HCT116 (cell line): ENCODE measurements at regions not wholly inside any gene's neighbourhood (a gene's known extent, or its start where the extent isn't known, plus 50 kb on each side); places are given as distances from the start of the nearest gene placed in this dataset.

Source experiments
- ATAC-seq: fragments of 200-7000 bp; cut with Tn5 transposase; 2 replicates; pipeline ENCODE4 v1.9.1; 2020; ENCODE audit warnings: mild to moderate bottlenecking, moderate library complexity
- BruUV-seq: library from RNA; stranded (reverse); fragments of 400-500 nt; replicated peaks from 2 replicates; lab custom pipeline; 2021; lab: Mats Ljungman, UMichigan
- CTCF ChIA-PET: fragments of 300-600 bp; sonication (Branson Sonifier 250); formaldehyde crosslinking; loops from one replicate; lab custom pipeline; 2021; ENCODE audit warnings: antibody characterized with exemption; lab: Charles Lee
- POLR2A ChIA-PET: fragments of 300-600, 350-600 bp; sonication (Branson Sonifier 250); formaldehyde crosslinking; loops from one replicate; lab custom pipeline; 2021; ENCODE audit warnings: antibody characterized with exemption; lab: Charles Lee
- RAD21 ChIA-PET, 2 experiments: fragments of 300-600 bp; sonication (Branson Sonifier 250); formaldehyde crosslinking; loops; one replicate each; lab custom pipeline; 2023; ENCODE audit warnings: low total read pairs in 2 of 2; ENCODE audit not compliant: uncharacterized antibody in 2 of 2, unreplicated experiment in 2 of 2, low non-redundant PET in 1 of 2; lab: Charles Lee
- DNase-seq: peaks from one replicate; pipeline ENCODE4 v3.0.0-alpha.2; 2010; ENCODE audit warnings: low read depth, low spot score
- H2AFZ ChIP-seq: fragments of 200-600 bp; shearing (Covaris generic), sonication (generic); 2 replicates; pipeline ENCODE4 v1.6.1; 2017; ENCODE audit warnings: low read depth, mixed run types, mixed read lengths, antibody characterized with exemption, low read length; ENCODE audit not compliant: poor library complexity, severe bottlenecking
- H3K27ac ChIP-seq: 2 replicates; pipeline ENCODE4 v1.5.1; 2012; ENCODE audit warnings: low read depth, low read length
- H3K27me3 ChIP-seq: fragments of 200-600 bp; sonication (generic); 2 replicates; pipeline ENCODE4 v1.6.1; 2016; ENCODE audit warnings: mixed run types, low read length, mixed read lengths; ENCODE audit not compliant: insufficient read depth
- H3K36me3 ChIP-seq, 2 experiments: fragments of 200-500 bp in 1 of 2; fragments of 200-600 bp in 1 of 2; sonication (Bioruptor generic) in 1 of 2; sonication (generic) in 1 of 2; 2 replicates each; pipeline versions ENCODE4 v1.5.1 to v1.6.1; 2014 to 2016; ENCODE audit warnings: low read length in 2 of 2, inconsistent platforms in 1 of 2, mixed read lengths in 1 of 2, mixed run types in 1 of 2; ENCODE audit not compliant: insufficient read depth in 2 of 2, control insufficient read depth in 1 of 2
- H3K4me1 ChIP-seq, 2 experiments: fragments of 200-600 bp in 1 of 2; sonication (generic) in 1 of 2; 2 replicates each; pipeline versions ENCODE4 v1.5.1 to v1.6.1; 2012 to 2017; ENCODE audit warnings: low read length in 2 of 2, inconsistent platforms in 1 of 2, mild to moderate bottlenecking in 1 of 2, mixed read lengths in 1 of 2, mixed run types in 1 of 2, moderate library complexity in 1 of 2; ENCODE audit not compliant: insufficient read depth in 2 of 2, control insufficient read depth in 1 of 2
- H3K4me2 ChIP-seq: fragments of 200-600 bp; sonication (generic); 2 replicates; pipeline ENCODE4 v1.6.1; 2017; ENCODE audit warnings: mixed run types, low read length, mixed read lengths
- H3K4me3 ChIP-seq, 2 experiments: fragments of 200-600 bp in 1 of 2; sonication (generic) in 1 of 2; replicated peaks in 1 of 2; 2 replicates each; pipeline ENCODE4 v1.5.1; 2011 to 2016; ENCODE audit warnings: low read length in 2 of 2, control low read depth in 1 of 2, low read depth in 1 of 2, mild to moderate bottlenecking in 1 of 2, mixed read lengths in 1 of 2, mixed run types in 1 of 2
- H3K79me2 ChIP-seq: fragments of 200-600 bp; sonication (generic); 2 replicates; pipeline ENCODE4 v1.6.1; 2017; ENCODE audit warnings: mild to moderate bottlenecking, mixed run types, low read length, moderate library complexity, mixed read lengths; ENCODE audit not compliant: insufficient read depth
- H3K9ac ChIP-seq: fragments of 200-600 bp; sonication (generic); 2 replicates; pipeline ENCODE4 v1.6.1; 2016; ENCODE audit warnings: low read length, mixed read lengths
- H3K9me2 ChIP-seq: fragments of 200-600 bp; sonication (generic), shearing (Covaris generic); 2 replicates; pipeline ENCODE4 v1.6.1; 2017; ENCODE audit warnings: mixed run types, mild to moderate bottlenecking, moderate library complexity; ENCODE audit not compliant: insufficient read depth
- H3K9me3 ChIP-seq, 2 experiments: fragments of 200-500 bp in 1 of 2; fragments of 200-600 bp in 1 of 2; sonication (Bioruptor generic) in 1 of 2; sonication (generic) in 1 of 2; 2 replicates each; pipeline ENCODE4 v1.6.1; 2014 to 2017; ENCODE audit warnings: low read length in 2 of 2, mixed read lengths in 2 of 2, inconsistent platforms in 1 of 2, low read depth in 1 of 2, mild to moderate bottlenecking in 1 of 2, mixed run types in 1 of 2, moderate library complexity in 1 of 2; ENCODE audit not compliant: control insufficient read depth in 1 of 2, insufficient read depth in 1 of 2
- H4K20me1 ChIP-seq: fragments of 200-600 bp; sonication (generic), shearing (Covaris generic); 2 replicates; pipeline ENCODE4 v1.6.1; 2017; ENCODE audit warnings: mixed run types, mild to moderate bottlenecking, moderate library complexity; ENCODE audit not compliant: insufficient read depth
- ATF3 ChIP-seq: IDR thresholded peaks from 2 replicates; pipeline ENCODE4 v1.6.1; 2012
- EGR1 ChIP-seq: IDR thresholded peaks from 2 replicates; pipeline ENCODE4 v1.6.1; 2012; ENCODE audit warnings: low read depth
- ELF1 ChIP-seq: IDR thresholded peaks from 2 replicates; pipeline ENCODE4 v1.6.1; 2012; ENCODE audit warnings: low read depth, borderline replicate concordance
- EZH2 ChIP-seq: fragments of 200-600 bp; sonication (generic); IDR thresholded peaks from 2 replicates; pipeline ENCODE4 v1.6.1; 2017; ENCODE audit warnings: antibody characterized with exemption, mixed run types
- JUND ChIP-seq: IDR thresholded peaks from 2 replicates; pipeline ENCODE4 v1.6.1; 2012
- MAX ChIP-seq: IDR thresholded peaks from 2 replicates; pipeline ENCODE4 v1.6.1; 2012
- POLR2A ChIP-seq: IDR thresholded peaks from 2 replicates; pipeline ENCODE4 v1.7.0; 2011; ENCODE audit warnings: borderline replicate concordance; ENCODE audit not compliant: insufficient read depth, insufficient read length; ENCODE audit errors: extremely low read depth
- RAD21 ChIP-seq: IDR thresholded peaks from 2 replicates; pipeline ENCODE4 v1.6.1; 2012; ENCODE audit warnings: low read depth, mild to moderate bottlenecking
- REST ChIP-seq: IDR thresholded peaks from 2 replicates; pipeline ENCODE4 v1.6.1; 2012; ENCODE audit warnings: low read depth
- SRF ChIP-seq: IDR thresholded peaks from 2 replicates; pipeline ENCODE4 v1.6.1; 2012; ENCODE audit warnings: low read depth
- ZNF274 ChIP-seq: fragments of 200-500 bp; sonication (Bioruptor generic); IDR thresholded peaks from 2 replicates; pipeline ENCODE4 v1.6.1; 2014; ENCODE audit warnings: mild to moderate bottlenecking, low read depth, low read length, inconsistent platforms
- intact Hi-C: fragments of 100-400 bp; cut with micrococcal nuclease; formaldehyde crosslinking; loops from 2 replicates; pipeline ENCODE4 v1.10.0; 2022

- Histone ChIP-seq H3K4me3 (no peak overlapping the region), H3K36me3 (no peaks in the 10 kb centered on the region), H3K9me2 (no peaks in the 10 kb centered on the region), H3K79me2 (no peaks in the 10 kb centered on the region), H3K4me2 (no peak overlapping the region), H3K4me1 (peaks cover 0 to 7% of the 10 kb centered on the region in 2 experiments; a peak in 1 of 4 replicates), H3K9ac (no peak overlapping the region), H2AFZ (no peak overlapping the region), H3K27ac (no peak overlapping the region), H3K9me3 (no peaks in the 10 kb centered on the region), H3K27me3 (no peaks in the 10 kb centered on the region), H4K20me1 (no peaks in the 10 kb centered on the region)
- DNase-seq (no peak), ATAC-seq (no peak)
- CTCF ChIA-PET = no interaction called here
- POLR2A ChIA-PET = interaction anchor here (0.5 kb wide), 1 partner anchor 76 kb away, joined by 3 read pairs; no protein-coding TSS in a partner anchor
- BruUV-seq = no TSS peak
- TF ChIP-seq RAD21 = no peak
- no peak for TF ChIP-seq EZH2
- TF ChIP-seq ZNF274 = no peak
- no peak for TF ChIP-seq REST
- TF ChIP-seq POLR2A = no peak
- no peak for TF ChIP-seq JUND
- no peak for TF ChIP-seq SRF
- TF ChIP-seq MAX = no peak
- TF ChIP-seq ELF1 = no peak
- TF ChIP-seq ATF3 = no peak
- TF ChIP-seq EGR1 = no peak
- RAD21 ChIA-PET = no interaction called here
- intact Hi-C loops = no loop called here
Observed at GRCh38 chr18:23355206-23355605, 97.9 kb upstream of the RIOK3 start.
